HG02610 (cell line): ENCODE measurements at regions not wholly inside any gene's neighbourhood (a gene's known extent, or its start where the extent isn't known, plus 50 kb on each side); places are given as distances from the start of the nearest gene placed in this dataset.
A peak's percentile ranks its signal among the peaks of the same experiment; 100 is the strongest.
"Not testable (repeated sequence)": the region's sequence is repeated elsewhere in the genome, so short reads cannot be mapped to it uniquely, and the experiment has no call there.

Experiments used
- ATAC-seq: cut with Tn5 transposase; IDR thresholded peaks from one replicate; pipeline ENCODE4 v1.9.1; 2021; ENCODE audit warnings: mild to moderate bottlenecking, moderate library complexity; ENCODE audit not compliant: unreplicated experiment

- not testable (repeated sequence) for ATAC-seq
These were observed 87.1 kb downstream of the TRIM27 start for GRCh38 chr6:28836703-28837102.

- peak; percentile 59 for ATAC-seq
These were observed 85.5 kb downstream of the TRIM27 start for GRCh38 chr6:28838289-28838633.

- ATAC-seq = peak; percentile 75
These were observed 84.9 kb downstream of the TRIM27 start for GRCh38 chr6:28838634-28839442.

- ATAC-seq = no peak
These were observed 84.2 kb downstream of the TRIM27 start for GRCh38 chr6:28839443-28840120.

DNA sequence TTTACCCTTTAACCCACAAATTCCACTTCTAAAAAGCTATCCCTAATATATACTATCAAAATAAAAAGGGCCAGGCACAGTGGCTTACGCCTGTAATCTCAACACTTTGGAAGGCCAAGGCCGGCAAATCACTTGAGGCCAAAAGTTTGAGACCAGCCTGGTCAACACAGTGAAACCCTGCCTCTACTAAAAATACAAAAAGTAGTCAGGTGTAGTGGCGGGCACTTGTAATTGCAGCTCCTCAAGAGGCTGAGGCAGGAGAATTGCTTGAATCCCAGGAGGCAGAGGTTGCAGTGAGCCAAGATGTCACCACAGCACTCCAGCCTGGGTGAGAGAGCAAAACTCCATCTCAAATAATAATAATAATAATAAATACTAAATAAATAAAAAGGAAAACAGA, 82.5 kb downstream of the TRIM27 start:
- no peak for ATAC-seq

- not testable (repeated sequence) for ATAC-seq
These were observed 75.0 kb downstream of the TRIM27 start for GRCh38 chr6:28848756-28849155.
